ENCODE measurements at regions not wholly inside any gene's neighbourhood (a gene's known extent, or its start where the extent isn't known, plus 50 kb on each side); places are given as distances from the start of the nearest gene placed in this dataset.

DNA sequence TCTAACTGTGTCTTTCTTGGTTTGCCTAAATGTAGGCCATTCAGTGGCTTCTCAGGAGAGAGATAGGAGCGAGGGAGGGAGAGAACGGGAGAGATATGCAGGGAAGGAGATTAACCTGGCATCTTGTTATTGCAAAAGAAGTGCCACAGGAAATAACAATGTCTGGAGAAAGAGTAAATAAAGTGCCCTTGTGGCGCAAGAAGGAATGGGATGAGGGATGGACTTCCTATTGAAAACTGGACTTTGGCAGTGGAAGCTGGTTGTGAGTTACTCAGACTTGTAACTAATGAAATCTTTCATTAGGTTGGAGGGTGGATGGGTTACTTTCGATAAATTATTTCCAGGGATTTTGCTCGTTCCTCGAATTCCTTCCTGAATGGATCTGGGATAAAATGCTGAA is 136.1 kb downstream of the LACC1 start:
- no peak overlapping the region for H2AK5ac ChIP-seq (ENCODE audit: low read length)
- no peaks in the 10 kb centered on the region for H3K79me2 ChIP-seq (ENCODE audit: control insufficient read depth, insufficient read depth, low read length)
- no CpG with 5 or more reads among the region's 6 CpGs for WGBS (ENCODE audit: extremely low coverage, insufficient coverage, low lambda C conversion rate)
- H4K8ac ChIP-seq (ENCODE audit: low read depth, low read length) = no peak overlapping the region
- no peaks in the 10 kb centered on the region for H3K36me3 ChIP-seq (ENCODE audit: control insufficient read depth, insufficient read depth, low read length)
- no peak overlapping the region for H3K23ac ChIP-seq (ENCODE audit: low read length)
- H3K4me1 ChIP-seq (ENCODE audit: control insufficient read depth, low read depth, low read length) = no peaks in the 10 kb centered on the region
- H3K27ac ChIP-seq (ENCODE audit: low read depth, low read length) = no peak overlapping the region
- no peak overlapping the region for H3K18ac ChIP-seq (ENCODE audit: low read length)
- H3K79me1 ChIP-seq (ENCODE audit: low read length) = no peaks in the 10 kb centered on the region
- H3K4me2 ChIP-seq (ENCODE audit: low read length) = no peak overlapping the region
- no peak overlapping the region for H2BK5ac ChIP-seq (ENCODE audit: low read length)
- H3K9ac ChIP-seq (ENCODE audit: low read length) = no peak overlapping the region
- H3K4ac ChIP-seq (ENCODE audit: low read depth, low read length) = no peak overlapping the region
- H4K5ac ChIP-seq (ENCODE audit: low read length) = no peak overlapping the region
- H3K27me3 ChIP-seq (ENCODE audit: insufficient read depth, low read length, poor library complexity) = no peaks in the 10 kb centered on the region
- no peak overlapping the region for H3K56ac ChIP-seq (ENCODE audit: low read length)
- no peak overlapping the region for H2BK15ac ChIP-seq (replicated peaks; ENCODE audit: low read depth)
- no peak overlapping the region for H2BK120ac ChIP-seq (ENCODE audit: low read depth, low read length)
- no peak overlapping the region for H3K4me3 ChIP-seq (ENCODE audit: low read length)
- DNase-seq = no peak

DNA sequence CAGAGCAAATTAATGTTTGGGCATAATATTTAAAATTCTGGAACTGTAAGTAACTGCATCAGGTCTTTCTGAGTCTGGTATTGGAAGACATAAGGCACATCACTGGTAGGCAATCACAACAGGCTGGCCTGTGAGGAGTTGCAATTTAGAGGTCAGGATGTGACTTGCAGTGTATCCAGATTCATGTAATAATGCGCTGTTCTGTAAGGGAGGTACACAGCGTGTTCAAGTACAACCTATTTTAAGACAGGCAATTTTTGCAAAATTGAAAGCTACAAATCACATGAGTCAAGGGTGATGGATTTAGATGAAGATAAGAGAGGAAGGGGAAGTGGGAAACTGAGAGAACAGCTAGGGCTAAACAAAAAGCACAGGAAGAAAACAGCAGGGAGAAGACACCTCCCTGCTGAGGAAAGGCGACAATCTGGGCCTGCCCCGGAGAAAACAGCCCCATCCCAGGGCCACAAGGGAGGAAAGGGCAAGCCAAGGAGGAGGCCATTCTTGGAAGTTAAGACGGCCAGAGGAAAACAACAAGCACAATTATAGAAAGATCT is 138.1 kb downstream of the LACC1 start:
- H4K8ac ChIP-seq (ENCODE audit: low read depth, low read length) = no peak overlapping the region
- H3K4me3 ChIP-seq (ENCODE audit: low read length) = no peak overlapping the region
- no peak overlapping the region for H2BK5ac ChIP-seq (ENCODE audit: low read length)
- no peak overlapping the region for H3K4me2 ChIP-seq (ENCODE audit: low read length)
- no peak for DNase-seq
- WGBS (ENCODE audit: extremely low coverage, insufficient coverage, low lambda C conversion rate) = no CpG with 5 or more reads among the region's 5 CpGs
- no peak overlapping the region for H3K4ac ChIP-seq (ENCODE audit: low read depth, low read length)
- H3K9ac ChIP-seq (ENCODE audit: low read length) = no peak overlapping the region
- H3K79me2 ChIP-seq (ENCODE audit: control insufficient read depth, insufficient read depth, low read length) = no peaks in the 10 kb centered on the region
- H4K5ac ChIP-seq (ENCODE audit: low read length) = no peak overlapping the region
- no peaks in the 10 kb centered on the region for H3K79me1 ChIP-seq (ENCODE audit: low read length)
- H2AK5ac ChIP-seq (ENCODE audit: low read length) = no peak overlapping the region
- H3K36me3 ChIP-seq (ENCODE audit: control insufficient read depth, insufficient read depth, low read length) = no peaks in the 10 kb centered on the region
- no peaks in the 10 kb centered on the region for H3K4me1 ChIP-seq (ENCODE audit: control insufficient read depth, low read depth, low read length)
- no peak overlapping the region for H3K18ac ChIP-seq (ENCODE audit: low read length)
- H3K56ac ChIP-seq (ENCODE audit: low read length) = no peak overlapping the region
- no peaks in the 10 kb centered on the region for H3K27me3 ChIP-seq (ENCODE audit: insufficient read depth, low read length, poor library complexity)
- no peak overlapping the region for H3K23ac ChIP-seq (ENCODE audit: low read length)
- no peak overlapping the region for H3K27ac ChIP-seq (ENCODE audit: low read depth, low read length)
- H2BK15ac ChIP-seq (replicated peaks; ENCODE audit: low read depth) = no peak overlapping the region
- H2BK120ac ChIP-seq (ENCODE audit: low read depth, low read length) = no peak overlapping the region

DNA sequence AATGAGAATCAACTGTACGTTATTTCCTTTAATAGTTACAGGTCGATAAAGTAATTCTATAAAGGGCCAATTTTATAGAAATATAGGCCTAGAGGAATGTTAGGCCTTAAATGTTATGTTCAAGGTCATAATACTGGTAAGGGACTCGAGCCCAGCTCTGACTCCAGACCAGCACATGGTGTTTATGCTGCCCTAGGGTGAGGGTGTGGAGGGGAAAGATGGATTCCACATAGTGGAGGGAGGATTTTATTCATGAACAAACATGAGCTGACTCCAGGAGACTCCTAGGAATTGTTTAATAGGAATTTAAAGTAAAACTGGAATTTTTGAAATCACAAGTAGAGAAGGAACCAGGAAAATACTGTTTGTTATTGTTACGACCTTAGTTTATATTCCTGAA is 139.9 kb downstream of the LACC1 start:
- Histone ChIP-seq H3K23ac (ENCODE audit: low read length) (no peak overlapping the region), H2BK5ac (ENCODE audit: low read length) (no peak overlapping the region), H3K4ac (ENCODE audit: low read depth, low read length) (no peak overlapping the region), H4K8ac (ENCODE audit: low read depth, low read length) (no peak overlapping the region), H3K9ac (ENCODE audit: low read length) (no peak overlapping the region), H3K27ac (ENCODE audit: low read depth, low read length) (no peak overlapping the region), H3K27me3 (ENCODE audit: insufficient read depth, low read length, poor library complexity) (no peaks in the 10 kb centered on the region), H3K56ac (ENCODE audit: low read length) (no peak overlapping the region), H4K5ac (ENCODE audit: low read length) (no peak overlapping the region), H3K4me2 (ENCODE audit: low read length) (no peak overlapping the region), H3K4me3 (ENCODE audit: low read length) (no peak overlapping the region), H3K79me1 (ENCODE audit: low read length) (no peaks in the 10 kb centered on the region), H3K36me3 (ENCODE audit: control insufficient read depth, insufficient read depth, low read length) (no peaks in the 10 kb centered on the region), H3K4me1 (ENCODE audit: control insufficient read depth, low read depth, low read length) (no peaks in the 10 kb centered on the region), H2AK5ac (ENCODE audit: low read length) (no peak overlapping the region), H3K79me2 (ENCODE audit: control insufficient read depth, insufficient read depth, low read length) (no peaks in the 10 kb centered on the region), H2BK120ac (ENCODE audit: low read depth, low read length) (no peak overlapping the region), H2BK15ac (replicated peaks; ENCODE audit: low read depth) (no peak overlapping the region), H3K18ac (ENCODE audit: low read length) (no peak overlapping the region)
- no peak for DNase-seq
- no CpG with 5 or more reads among the region's 4 CpGs for WGBS (ENCODE audit: extremely low coverage, insufficient coverage, low lambda C conversion rate)

DNA sequence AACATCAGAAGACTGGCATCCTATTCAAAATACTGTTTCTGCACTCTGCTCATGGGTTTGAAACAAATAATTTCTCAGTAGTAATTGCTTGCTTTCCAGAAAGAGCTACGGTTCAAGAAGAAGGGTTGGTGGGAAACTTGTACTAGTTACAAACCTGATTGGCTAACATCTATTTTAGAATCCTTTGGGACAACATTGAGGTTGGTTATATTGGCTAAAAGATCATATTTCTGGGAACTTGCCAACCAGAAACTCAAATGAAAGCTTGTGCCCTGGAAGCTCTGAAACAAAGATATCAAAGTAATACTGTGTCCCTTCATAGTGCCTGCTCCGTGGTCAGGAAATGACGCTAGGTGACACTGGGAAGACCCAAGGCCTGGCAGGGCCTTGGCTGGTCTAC is 141.7 kb downstream of the LACC1 start:
- no peak overlapping the region for H3K27ac ChIP-seq (ENCODE audit: low read depth, low read length)
- no CpG with 5 or more reads among the region's 3 CpGs for WGBS (ENCODE audit: extremely low coverage, insufficient coverage, low lambda C conversion rate)

GRCh38 chr13:44022196-44022595 is 142.5 kb downstream of the LACC1 start:
- Histone ChIP-seq H3K36me3 (ENCODE audit: control insufficient read depth, insufficient read depth, low read length) (no peaks in the 10 kb centered on the region), H3K4me1 (ENCODE audit: control insufficient read depth, low read depth, low read length) (no peaks in the 10 kb centered on the region), H3K4ac (ENCODE audit: low read depth, low read length) (no peak overlapping the region), H3K79me2 (ENCODE audit: control insufficient read depth, insufficient read depth, low read length) (no peaks in the 10 kb centered on the region), H2AK5ac (ENCODE audit: low read length) (no peak overlapping the region), H3K9ac (ENCODE audit: low read length) (no peak overlapping the region), H3K4me3 (ENCODE audit: low read length) (no peak overlapping the region), H3K23ac (ENCODE audit: low read length) (no peak overlapping the region), H3K79me1 (ENCODE audit: low read length) (no peaks in the 10 kb centered on the region), H2BK5ac (ENCODE audit: low read length) (no peak overlapping the region), H3K4me2 (ENCODE audit: low read length) (no peak overlapping the region), H2BK15ac (replicated peaks; ENCODE audit: low read depth) (no peak overlapping the region), H3K27ac (ENCODE audit: low read depth, low read length) (no peak overlapping the region), H3K27me3 (ENCODE audit: insufficient read depth, low read length, poor library complexity) (no peaks in the 10 kb centered on the region), H3K18ac (ENCODE audit: low read length) (no peak overlapping the region), H4K8ac (ENCODE audit: low read depth, low read length) (no peak overlapping the region), H3K56ac (ENCODE audit: low read length) (no peak overlapping the region), H2BK120ac (ENCODE audit: low read depth, low read length) (no peak overlapping the region), H4K5ac (ENCODE audit: low read length) (no peak overlapping the region)
- no peak for DNase-seq
- WGBS (ENCODE audit: extremely low coverage, insufficient coverage, low lambda C conversion rate) = no CpG with 5 or more reads among the region's 2 CpGs

More for the DNA sequence above, 141.7 kb downstream of the LACC1 start:
- Histone ChIP-seq H3K36me3 (ENCODE audit: control insufficient read depth, insufficient read depth, low read length) (no peaks in the 10 kb centered on the region), H2AK5ac (ENCODE audit: low read length) (no peak overlapping the region), H3K18ac (ENCODE audit: low read length) (no peak overlapping the region), H3K4me1 (ENCODE audit: control insufficient read depth, low read depth, low read length) (no peaks in the 10 kb centered on the region), H3K4me2 (ENCODE audit: low read length) (no peak overlapping the region), H4K8ac (ENCODE audit: low read depth, low read length) (no peak overlapping the region), H2BK15ac (replicated peaks; ENCODE audit: low read depth) (no peak overlapping the region), H3K9ac (ENCODE audit: low read length) (no peak overlapping the region), H3K79me2 (ENCODE audit: control insufficient read depth, insufficient read depth, low read length) (no peaks in the 10 kb centered on the region), H2BK120ac (ENCODE audit: low read depth, low read length) (no peak overlapping the region), H3K23ac (ENCODE audit: low read length) (no peak overlapping the region), H3K4ac (ENCODE audit: low read depth, low read length) (no peak overlapping the region), H3K27me3 (ENCODE audit: insufficient read depth, low read length, poor library complexity) (no peaks in the 10 kb centered on the region), H3K79me1 (ENCODE audit: low read length) (no peaks in the 10 kb centered on the region), H2BK5ac (ENCODE audit: low read length) (no peak overlapping the region), H3K4me3 (ENCODE audit: low read length) (no peak overlapping the region), H3K56ac (ENCODE audit: low read length) (no peak overlapping the region), H4K5ac (ENCODE audit: low read length) (no peak overlapping the region)
- DNase-seq = no peak

GRCh38 chr13:44024167-44024845 is 144.6 kb downstream of the LACC1 start:
- Histone ChIP-seq H3K4me1 (ENCODE audit: control insufficient read depth, low read depth, low read length) (no peaks in the 10 kb centered on the region), H3K79me1 (ENCODE audit: low read length) (no peaks in the 10 kb centered on the region), H3K23ac (ENCODE audit: low read length) (no peak overlapping the region), H3K18ac (ENCODE audit: low read length) (no peak overlapping the region), H3K4me2 (ENCODE audit: low read length) (no peak overlapping the region), H3K9ac (ENCODE audit: low read length) (no peak overlapping the region), H2BK120ac (ENCODE audit: low read depth, low read length) (no peak overlapping the region), H3K36me3 (ENCODE audit: control insufficient read depth, insufficient read depth, low read length) (no peaks in the 10 kb centered on the region), H3K4ac (ENCODE audit: low read depth, low read length) (no peak overlapping the region), H3K27me3 (ENCODE audit: insufficient read depth, low read length, poor library complexity) (no peaks in the 10 kb centered on the region), H3K56ac (ENCODE audit: low read length) (no peak overlapping the region), H3K27ac (ENCODE audit: low read depth, low read length) (no peak overlapping the region), H2BK15ac (replicated peaks; ENCODE audit: low read depth) (no peak overlapping the region), H2BK5ac (ENCODE audit: low read length) (no peak overlapping the region), H2AK5ac (ENCODE audit: low read length) (no peak overlapping the region), H3K4me3 (ENCODE audit: low read length) (no peak overlapping the region), H4K5ac (ENCODE audit: low read length) (no peak overlapping the region), H4K8ac (ENCODE audit: low read depth, low read length) (no peak overlapping the region), H3K79me2 (ENCODE audit: control insufficient read depth, insufficient read depth, low read length) (no peaks in the 10 kb centered on the region)
- DNase-seq = no peak
- WGBS (ENCODE audit: extremely low coverage, insufficient coverage, low lambda C conversion rate) = no CpG with 5 or more reads among the region's 5 CpGs
